SIG-M5 treated with dmso at 0.1 percent for 504 hours (cell line): ENCODE measurements at regions not wholly inside any gene's neighbourhood (a gene's known extent, or its start where the extent isn't known, plus 50 kb on each side); places are given as distances from the start of the nearest gene placed in this dataset.

ENCODE experiments used
- DNase-seq: peaks from one replicate; lab custom pipeline; 2025; ENCODE audit not compliant: unreplicated experiment; lab: John Stamatoyannopoulos, UW

DNA sequence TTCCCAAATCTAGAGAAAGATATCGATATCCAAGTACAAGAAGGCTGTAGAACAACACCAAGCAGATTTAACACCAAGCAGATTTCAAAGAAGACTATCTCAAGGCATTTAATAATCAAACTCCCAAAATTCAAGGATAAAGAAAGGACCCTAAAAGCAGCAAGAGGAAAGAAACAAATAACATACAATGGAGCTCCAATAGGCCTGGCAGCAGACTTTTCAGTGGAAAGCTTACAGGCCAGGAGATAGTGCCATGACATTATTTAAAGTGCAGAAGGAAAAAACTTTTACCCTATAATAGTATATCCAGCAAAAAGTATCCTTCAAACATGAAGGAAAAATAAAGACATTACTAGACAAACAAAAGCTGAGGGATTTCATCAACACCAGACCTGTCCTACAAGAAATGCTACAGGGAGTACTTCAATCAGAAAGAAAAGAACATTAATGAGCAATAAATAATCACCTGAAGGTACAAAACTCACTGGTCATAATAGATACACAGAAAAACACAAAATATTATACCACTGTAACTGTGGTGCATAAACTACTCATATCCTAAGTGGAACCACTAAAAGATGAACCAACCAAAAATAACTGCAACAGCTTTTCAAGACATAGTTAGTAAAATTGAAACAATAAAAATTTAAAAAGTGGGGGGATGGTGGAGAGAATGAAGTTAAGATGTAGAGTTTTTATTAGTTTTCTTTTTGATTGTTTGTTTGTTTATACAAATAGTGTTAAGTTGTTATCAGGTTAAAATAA, 267.2 kb downstream of the AUH start:
- no peak for DNase-seq

DNA sequence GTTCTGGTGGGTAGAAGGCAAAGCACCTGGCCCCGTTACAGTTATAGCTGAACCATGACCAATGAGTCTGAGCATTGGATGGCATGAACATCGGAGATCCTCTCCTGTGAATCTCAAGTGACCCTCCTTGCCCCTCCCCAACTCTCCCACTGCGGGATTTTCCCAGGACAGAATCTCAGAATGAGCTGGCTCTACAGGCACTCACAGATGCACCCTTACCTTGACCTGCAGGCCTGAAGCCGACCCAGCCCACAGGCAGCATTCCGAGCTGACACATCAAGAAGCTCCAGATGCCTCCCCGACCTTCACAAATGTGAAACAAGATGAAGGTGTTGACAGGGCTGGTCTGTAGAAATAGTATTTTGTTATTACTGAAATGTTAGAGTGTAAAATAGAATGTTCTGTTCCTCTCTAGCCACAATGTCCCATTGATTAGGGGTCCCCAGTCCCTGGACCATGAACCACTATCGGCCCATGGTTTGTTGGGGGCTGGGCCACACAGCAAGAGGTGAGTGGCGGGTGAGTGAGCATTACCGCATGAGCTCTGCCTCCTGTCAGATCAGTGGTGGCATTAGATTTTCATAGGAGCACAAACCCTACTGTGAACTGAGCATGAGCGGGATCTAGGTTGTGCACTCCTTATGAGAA, 263.4 kb downstream of the AUH start:
- no peak for DNase-seq

DNA sequence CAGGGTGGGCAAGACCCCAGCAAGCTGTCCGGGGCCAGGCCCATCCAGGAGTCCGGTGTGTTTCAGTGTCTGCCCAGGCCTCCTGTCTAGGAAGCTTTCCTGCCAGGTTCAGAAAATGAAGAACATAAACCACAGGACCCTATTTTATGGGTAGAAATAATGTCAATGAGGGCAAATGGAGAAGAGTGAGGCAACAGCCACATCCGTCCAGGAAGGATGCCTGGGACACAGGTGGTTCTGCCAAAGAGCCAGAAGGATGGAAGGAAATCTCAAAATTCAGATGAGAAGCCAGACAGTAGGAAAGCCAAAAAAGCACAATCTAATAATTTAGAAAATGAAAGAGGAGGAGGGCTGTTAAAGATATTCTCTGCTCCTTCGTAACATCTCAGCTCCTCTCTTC, 262.3 kb downstream of the AUH start:
- DNase-seq = no peak

DNA sequence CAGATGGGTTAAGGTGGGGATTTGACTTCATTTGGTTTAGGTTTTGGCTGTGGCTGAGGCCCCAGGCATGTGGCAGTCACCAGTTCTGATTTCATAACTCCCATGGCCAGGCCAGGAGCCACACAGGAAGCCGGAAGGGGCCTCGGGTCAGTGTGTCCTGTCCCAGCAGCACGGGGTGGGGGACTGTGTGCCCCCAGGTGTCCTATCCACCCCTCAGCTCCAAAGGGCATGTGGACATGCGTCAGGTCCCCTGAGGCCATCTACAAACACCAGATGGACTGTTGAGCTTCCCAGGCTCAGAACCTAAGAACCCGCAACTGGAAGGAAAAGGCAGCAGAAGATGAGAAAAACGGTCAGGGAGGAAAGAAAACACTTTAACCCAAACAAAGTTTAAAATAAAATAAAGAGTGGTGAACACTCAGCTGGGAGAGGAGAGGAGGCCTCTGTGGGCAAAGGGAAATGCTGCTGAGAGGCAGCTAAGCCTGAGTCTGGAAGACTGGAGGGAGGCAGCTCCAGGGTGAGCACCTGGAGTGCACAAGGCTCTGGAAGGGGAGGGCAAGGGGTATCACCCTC, 260.8 kb downstream of the AUH start:
- DNase-seq = no peak

DNA sequence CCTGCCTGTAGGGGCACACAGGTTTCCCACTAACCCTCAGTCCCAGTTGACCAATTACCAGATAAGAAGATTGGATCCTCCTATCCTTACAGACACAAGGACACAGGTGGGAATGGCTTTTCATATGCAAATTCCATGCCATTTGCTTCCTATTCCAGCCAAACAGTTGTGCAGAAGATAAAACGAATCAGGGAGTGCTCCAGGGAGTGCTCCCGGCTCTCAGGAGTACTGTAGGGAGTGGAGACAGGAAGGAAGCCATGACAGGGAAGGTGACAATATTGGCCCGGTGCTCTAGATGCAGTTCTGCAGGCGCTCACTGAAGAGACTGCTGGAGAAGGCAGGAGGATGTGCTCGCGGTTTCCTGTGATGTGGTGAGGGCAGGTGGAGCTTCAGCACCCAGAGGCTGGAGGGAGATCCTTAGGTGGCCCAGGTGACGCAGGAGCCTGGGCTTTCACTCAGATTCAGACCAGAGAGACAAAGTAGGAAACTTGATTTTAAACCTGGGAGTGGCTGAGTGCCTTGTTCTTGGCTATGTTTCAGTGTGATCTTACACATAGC, 260.0 kb downstream of the AUH start:
- no peak for DNase-seq

DNA sequence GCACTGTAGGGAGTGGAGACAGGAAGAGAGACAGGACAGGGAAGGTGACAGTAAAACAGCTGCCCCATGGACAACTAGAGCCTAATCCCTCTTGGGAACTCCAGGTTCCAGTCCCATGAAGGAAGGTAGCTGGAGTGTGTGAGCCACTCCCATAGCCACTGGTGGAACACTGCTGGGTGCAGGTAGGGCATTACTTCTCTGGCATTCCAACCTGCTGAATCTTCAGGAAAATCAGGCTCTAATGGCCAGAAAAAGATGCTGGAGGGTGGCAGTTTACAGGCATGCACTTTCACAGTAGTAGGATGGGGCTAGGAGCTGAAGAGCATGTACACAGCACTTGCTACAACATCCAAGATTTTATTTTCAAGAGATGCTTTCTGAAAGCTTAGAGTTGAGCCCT, 259.4 kb downstream of the AUH start:
- no peak for DNase-seq

DNA sequence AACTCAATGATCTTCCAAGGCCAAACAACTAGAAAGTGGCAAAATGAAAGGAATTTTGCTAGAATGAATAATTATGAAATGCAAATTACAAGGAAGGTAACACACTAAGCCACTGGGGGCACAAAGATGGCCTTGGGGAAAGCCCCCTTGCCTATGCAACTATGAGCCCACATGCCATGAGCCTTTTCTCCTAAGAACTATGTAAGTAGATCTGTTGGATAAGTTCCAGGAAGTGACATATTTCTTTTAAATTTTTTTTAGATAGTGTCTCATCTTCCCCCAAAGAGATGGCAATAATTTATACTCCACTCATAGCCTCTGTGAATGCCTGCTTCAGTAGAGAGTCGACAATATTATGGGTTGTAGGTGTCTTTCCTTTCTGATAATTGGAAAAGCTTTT, 257.8 kb downstream of the AUH start:
- DNase-seq = no peak

DNA sequence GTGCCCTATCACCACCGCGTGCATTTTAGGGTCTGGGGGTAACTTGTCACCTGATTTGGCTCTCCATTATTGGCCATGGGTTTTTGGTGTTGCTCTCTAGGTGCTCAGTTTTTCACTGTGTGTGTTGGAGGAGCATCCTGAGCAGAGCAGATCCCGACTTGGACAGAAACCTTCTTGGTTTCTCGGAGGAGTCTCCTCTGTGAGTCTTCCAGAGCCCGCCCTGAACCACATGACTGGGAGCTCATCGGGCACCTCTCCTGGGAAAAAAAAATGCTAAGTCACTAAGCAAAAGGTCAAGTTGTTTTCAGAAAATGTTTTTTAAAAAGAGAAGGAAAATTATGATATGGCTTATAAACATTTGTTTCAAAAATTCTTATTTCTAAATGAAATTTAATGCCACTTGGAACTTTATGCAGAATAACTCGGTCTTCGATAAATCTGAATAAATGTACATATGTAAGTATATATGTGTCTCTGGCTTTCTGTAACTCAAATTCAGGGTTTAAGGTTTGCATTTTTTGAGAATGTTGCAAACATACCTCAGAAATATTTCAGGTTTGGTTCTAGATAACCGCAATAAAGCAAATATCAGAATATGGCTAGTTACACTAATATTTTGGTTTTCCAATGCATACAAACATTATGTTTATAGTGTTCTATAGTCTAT, 255.2 kb downstream of the AUH start:
- no peak for DNase-seq

DNA sequence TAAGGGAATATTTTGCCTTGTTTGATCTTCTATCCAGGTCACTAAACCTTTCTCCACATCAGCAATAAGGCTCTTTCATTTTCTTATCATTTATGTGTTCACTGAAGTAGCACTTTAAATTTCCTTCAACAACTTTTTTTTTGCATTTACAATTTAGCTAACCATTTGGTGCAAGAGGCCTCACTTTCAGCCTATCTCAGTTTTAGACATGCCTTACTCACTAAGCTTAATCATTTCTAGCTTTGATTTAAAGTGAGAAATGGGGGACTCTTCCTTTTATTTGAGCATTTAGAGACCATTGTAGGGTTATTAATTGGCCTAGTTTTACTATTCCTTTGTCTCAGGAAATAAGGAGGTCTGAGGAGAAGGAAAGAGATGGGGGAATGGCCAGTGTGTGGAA, 250.5 kb downstream of the AUH start:
- DNase-seq = no peak

DNA sequence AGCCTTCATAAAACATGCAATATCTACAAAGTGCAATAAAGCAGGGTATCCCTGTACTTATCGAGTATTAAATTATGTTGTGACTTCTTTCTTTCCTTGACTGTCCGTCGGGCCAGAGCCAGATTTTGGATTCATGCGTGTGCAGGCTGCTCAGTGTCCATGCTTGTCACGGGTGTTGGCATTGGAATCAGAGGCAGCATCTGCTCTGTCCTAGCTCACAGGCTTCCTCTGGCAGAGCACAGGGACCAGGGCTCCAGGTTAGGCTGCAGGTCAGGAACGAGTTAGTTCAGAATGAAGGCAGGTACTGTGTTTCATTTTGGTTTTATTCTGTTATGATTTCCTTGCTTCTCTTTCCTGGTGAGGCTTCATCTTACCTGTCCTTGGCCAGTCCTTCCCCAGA, 249.8 kb downstream of the AUH start:
- DNase-seq = no peak

DNA sequence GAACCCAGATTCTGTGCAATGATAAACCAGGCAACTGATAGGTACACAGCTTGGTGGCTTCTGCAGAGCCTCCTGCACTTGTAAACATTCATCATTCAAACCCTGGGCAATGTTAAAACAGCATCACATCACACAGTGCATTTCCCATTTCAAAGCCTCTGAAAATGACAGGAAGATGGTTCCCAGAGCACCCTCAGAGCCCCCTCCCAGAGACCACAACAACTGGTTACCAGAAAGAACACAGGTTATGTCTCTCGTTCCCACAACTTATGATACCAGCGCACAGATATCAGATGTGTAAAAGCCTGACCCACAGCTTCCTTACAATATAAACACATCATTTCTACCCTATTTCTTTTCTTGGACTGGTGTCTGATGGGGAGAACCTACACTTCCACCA, 248.7 kb downstream of the AUH start:
- DNase-seq = no peak

DNA sequence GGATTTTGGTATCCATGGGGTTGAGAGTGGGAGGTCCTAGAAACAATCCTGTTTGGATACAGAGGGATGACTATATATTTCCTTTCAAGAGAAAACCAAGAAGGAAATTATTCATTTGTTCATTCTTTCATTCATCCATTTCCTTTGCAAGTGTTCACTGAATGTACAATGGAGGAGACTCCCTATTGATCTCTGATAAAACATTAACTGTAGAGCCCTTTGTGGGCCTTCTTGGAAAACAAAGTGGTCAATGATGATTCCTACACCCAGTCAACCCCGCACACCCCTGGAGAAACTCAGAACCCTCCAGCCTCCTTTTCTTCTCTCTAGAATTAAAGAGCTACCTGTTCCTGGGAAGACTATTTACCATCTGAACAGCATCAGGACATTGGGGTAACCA, 247.3 kb downstream of the AUH start:
- no peak for DNase-seq

DNA sequence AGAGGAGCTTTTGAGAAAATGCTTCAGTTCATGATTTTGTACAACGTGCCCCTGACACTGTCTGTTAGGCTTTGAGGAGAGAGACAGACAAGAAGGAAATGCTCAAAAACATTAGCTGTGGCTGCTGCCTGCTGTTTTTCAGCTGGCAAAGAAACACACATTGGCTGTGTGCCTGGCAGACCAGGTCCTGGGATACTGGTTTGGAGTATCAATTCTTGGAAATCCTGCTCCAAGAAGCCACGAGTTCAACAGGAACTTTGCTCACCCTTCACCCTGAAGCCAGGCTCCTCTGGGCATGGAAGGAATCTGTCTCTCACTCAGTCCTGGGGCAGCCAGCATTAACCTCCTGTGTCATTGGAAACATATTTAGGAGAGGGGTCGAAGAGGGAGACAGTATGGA, 245.5 kb downstream of the AUH start:
- DNase-seq = no peak

DNA sequence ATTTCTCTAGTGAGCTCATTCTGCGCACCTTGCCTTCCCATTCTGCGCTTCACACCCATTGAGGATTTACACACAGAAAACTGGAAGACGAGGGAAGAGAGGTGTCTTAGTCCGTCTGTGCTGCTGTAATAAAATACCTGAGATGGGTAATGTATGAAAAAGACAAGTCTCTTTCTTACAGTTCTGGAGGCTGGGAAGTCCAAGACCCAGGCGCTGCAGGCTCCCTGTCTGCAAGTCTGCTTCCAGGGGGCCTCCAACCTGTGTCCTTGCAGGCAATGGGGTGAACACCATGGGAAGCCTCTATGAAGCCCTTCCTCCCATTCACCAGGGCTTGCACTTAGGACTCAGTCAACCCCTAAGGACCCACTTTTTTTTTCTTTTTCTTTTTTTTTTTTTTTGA, 245.0 kb downstream of the AUH start:
- DNase-seq = no peak

DNA sequence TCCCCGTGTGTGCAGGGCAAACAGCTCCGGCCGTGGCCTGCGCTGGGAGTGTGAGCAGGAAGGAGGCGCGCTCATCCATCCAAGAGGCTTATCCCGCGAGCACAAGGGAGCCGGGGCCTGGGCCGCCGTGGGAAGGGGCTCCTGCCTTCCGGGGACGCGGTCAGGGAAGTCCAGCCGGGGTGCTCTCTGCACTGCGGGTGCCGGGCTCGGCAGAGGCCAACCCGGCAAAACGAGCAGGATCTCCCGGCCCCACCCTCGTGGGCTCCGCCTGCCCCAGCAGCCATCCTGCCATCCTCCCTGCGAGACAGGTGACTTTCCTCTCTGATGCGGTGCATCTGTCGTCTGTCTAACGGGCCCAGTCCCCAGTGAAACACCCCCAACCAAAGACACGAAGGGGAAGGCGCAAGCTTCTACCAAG, 244.2 kb downstream of the AUH start:
- no peak for DNase-seq

DNA sequence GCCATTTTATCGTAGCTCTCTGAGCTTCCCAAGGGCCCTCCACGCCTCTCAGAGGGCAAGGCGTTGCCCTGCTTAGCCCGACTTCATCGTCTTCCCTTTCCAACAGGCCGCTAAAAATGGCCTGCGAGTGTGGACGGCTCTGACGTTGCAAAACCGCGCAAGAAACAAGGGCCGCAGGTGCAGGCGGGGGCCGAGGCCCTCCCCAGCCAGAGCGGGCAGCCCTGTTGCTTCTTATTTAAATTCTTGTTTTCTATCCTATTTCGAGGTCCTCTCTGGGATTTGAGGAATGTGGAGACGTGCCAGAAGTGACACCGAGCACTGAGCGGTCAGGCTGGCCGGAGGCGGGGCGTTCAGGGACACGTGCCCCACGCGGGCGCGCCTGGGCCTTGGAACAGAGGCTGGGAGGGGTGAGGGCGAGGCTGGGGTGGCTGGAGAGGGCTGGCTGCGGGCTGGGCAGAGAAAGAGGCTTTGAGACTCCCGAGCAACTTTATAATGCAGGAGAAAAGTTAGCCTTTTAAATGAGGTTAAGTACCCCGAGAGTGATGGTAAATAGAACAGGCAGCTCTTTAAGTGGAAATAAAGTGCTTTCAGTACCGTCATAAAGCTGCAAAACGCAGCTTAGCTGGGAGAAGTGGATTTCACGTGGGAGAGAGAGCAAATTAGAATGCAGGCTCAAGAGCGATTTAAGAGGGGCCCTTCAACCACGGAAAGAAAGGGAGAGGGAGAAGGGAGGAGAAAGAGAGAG, 243.6 kb downstream of the AUH start:
- DNase-seq = no peak

DNA sequence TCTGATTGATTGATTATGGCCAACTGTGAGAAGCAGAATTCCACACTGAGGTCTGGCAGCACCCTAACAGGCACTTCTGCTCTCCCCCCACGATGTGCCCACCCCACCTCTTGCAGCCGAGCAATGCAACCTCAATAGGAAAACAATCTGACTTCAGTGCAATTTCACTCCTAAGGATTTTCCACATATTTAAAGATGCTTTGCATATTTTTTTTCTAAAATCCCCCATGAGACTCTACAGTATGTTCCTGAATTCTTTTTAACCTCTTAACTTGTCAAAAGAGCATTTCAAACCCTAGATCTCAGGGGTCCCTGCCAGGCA, 243.1 kb downstream of the AUH start:
- DNase-seq = no peak

DNA sequence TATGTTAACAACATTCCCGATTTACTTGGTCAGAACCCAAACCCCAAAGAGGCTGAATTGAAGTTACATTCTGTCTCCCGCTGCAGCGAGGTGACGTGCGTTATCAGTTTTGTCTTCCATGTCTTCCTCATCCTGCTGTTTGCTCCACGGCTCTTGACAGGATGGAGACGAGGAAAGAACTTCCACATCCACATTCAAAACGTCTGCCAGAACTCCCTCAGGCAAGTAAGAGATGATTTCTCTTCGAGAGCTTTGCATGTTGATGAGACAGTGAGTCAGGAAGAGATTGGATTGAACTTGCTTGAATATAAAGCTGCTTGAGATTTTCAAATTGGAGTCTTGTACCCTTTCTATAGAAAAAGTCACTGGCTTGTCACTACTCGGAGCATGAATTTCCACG, 242.6 kb downstream of the AUH start:
- DNase-seq = no peak

DNA sequence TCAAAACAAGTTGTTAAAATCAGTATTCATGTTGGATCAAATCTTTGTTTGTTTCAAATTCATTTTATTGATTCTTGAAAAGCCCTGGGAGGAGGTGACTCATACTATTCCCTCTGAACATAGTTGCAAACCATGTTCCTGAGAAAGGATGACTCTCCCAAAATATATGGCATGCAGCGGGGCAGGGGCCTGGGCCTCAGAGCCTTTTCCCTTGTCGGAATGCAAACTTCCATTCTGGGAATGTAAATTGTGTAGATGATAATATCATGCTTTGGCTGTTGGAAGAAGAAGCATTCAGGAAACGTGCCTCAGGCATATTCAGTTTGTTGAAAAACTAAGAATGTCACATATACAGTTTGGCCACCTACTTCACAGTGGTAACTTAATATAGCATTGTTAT, 242.0 kb downstream of the AUH start:
- no peak for DNase-seq

DNA sequence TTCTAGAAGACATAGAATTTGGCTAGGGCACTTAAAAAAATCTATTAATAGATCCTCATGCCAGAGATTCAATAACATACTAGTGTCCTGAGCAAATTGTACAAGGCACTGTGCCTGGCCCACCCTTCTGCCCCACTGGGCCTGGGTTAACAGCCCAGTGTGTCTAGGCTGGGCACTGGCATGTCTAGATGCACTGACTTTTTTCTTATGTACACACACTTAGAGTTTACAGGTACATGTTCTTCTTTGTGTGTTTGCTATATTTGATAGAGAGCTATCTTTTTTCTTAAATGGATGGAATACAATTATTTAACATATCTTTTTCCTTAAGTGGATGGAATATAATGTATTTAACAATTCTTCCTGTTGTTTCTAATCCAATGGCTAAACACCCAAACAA, 241.5 kb downstream of the AUH start:
- DNase-seq = no peak

DNA sequence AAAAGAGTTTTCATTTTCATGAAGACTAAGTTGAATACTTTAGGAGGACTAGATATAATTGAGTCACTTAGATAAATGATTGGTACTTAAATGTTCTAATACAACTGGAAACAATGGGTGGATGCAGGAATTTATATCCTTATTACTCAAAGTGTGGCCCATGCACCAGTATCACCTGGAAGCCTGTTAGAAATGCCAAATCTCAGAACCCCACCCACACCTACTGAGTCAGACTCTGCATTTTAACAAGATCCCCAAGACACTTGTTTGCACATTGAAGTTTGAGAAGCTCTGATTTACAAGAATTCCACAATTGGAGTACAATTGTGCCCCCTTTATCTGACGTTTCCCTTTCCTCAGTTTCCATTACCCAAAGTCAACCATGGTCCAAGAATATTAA, 239.0 kb downstream of the AUH start:
- no peak for DNase-seq
